Keratinocyte (primary cell): ENCODE measurements at regions not wholly inside any gene's neighbourhood (a gene's known extent, or its start where the extent isn't known, plus 50 kb on each side); places are given as distances from the start of the nearest gene placed in this dataset.

ENCODE experiments used
- DNase-seq: peaks from one replicate; pipeline ENCODE4 v3.0.0-alpha.2; 2011; ENCODE audit warnings: low read depth, missing footprints, low spot score
- FAIRE-seq: peaks from 2 replicates; lab custom pipeline; 2011; peaks lifted over from hg19 to GRCh38; lab: Jason Lieb, UNC
- H2AFZ ChIP-seq: 2 replicates; pipeline ENCODE4 v1.6.0; 2012; ENCODE audit warnings: low read length, control low read depth, inconsistent platforms; ENCODE audit not compliant: control insufficient read depth
- H3K27ac ChIP-seq: 2 replicates; pipeline ENCODE4 v1.5.1; 2011; ENCODE audit warnings: low read length; ENCODE audit not compliant: control insufficient read depth, insufficient read depth
- H3K27me3 ChIP-seq: 3 replicates; pipeline ENCODE4 v1.6.0; 2011; ENCODE audit warnings: low read length; ENCODE audit not compliant: control insufficient read depth, insufficient read depth; ENCODE audit errors: extremely low read depth
- H3K36me3 ChIP-seq, 2 experiments: 2 replicates in 1 of 2; 3 replicates in 1 of 2; pipeline ENCODE4 v1.5.1; 2011; ENCODE audit warnings: low read length in 2 of 2, mild to moderate bottlenecking in 1 of 2; ENCODE audit not compliant: control insufficient read depth in 2 of 2, insufficient read depth in 2 of 2; ENCODE audit errors: extremely low read depth in 1 of 2
- H3K4me1 ChIP-seq: 3 replicates; pipeline ENCODE4 v1.5.1; 2011; ENCODE audit warnings: low read length; ENCODE audit not compliant: control insufficient read depth, insufficient read depth; ENCODE audit errors: extremely low read depth
- H3K4me2 ChIP-seq: 3 replicates; pipeline ENCODE4 v1.6.0; 2011; ENCODE audit warnings: low read depth, low read length; ENCODE audit not compliant: control insufficient read depth, insufficient read depth; ENCODE audit errors: extremely low read depth
- H3K4me3 ChIP-seq, 3 experiments: fragments of 200-600 bp in 1 of 3; sonication (generic) in 1 of 3; 2 replicates in 2 of 3; 3 replicates in 1 of 3; pipeline ENCODE4 v1.5.1; 2011 to 2016; ENCODE audit warnings: low read length in 3 of 3, mild to moderate bottlenecking in 3 of 3, control low read depth in 2 of 3, inconsistent platforms in 1 of 3, low read depth in 1 of 3, mixed read lengths in 1 of 3, mixed run types in 1 of 3, moderate library complexity in 1 of 3; ENCODE audit not compliant: control insufficient read depth in 2 of 3, insufficient read depth in 2 of 3; ENCODE audit errors: extremely low read depth in 1 of 3
- H3K79me2 ChIP-seq: 2 replicates; pipeline ENCODE4 v1.6.0; 2012; ENCODE audit warnings: low read length; ENCODE audit not compliant: control insufficient read depth, insufficient read depth
- H3K9ac ChIP-seq: 3 replicates; pipeline ENCODE4 v1.6.0; 2011; ENCODE audit warnings: low read length; ENCODE audit not compliant: control insufficient read depth, insufficient read depth; ENCODE audit errors: extremely low read depth
- H3K9me1 ChIP-seq: 3 replicates; pipeline ENCODE4 v1.6.0; 2011; ENCODE audit warnings: low read length; ENCODE audit not compliant: control insufficient read depth, insufficient read depth; ENCODE audit errors: extremely low read depth
- H3K9me3 ChIP-seq: 2 replicates; pipeline ENCODE4 v1.5.1; 2012; ENCODE audit warnings: low read depth, low read length; ENCODE audit not compliant: control insufficient read depth
- H4K20me1 ChIP-seq: 3 replicates; pipeline ENCODE4 v1.6.0; 2011; ENCODE audit warnings: low read length; ENCODE audit not compliant: control insufficient read depth, insufficient read depth; ENCODE audit errors: extremely low read depth
- CTCF ChIP-seq, 3 experiments: IDR thresholded peaks in 1 of 3; conservative IDR thresholded peaks in 1 of 3; optimal IDR thresholded peaks in 1 of 3; 2 replicates in 2 of 3; 3 replicates in 1 of 3; pipeline versions ENCODE3 to v1.5.1; 2011; ENCODE audit warnings: low read length in 3 of 3, mild to moderate bottlenecking in 3 of 3, moderate library complexity in 2 of 3, control low read depth in 1 of 3, inconsistent platforms in 1 of 3; ENCODE audit not compliant: insufficient read depth in 2 of 3; ENCODE audit errors: extremely low read depth in 1 of 3
- EZH2 ChIP-seq: IDR thresholded peaks from one replicate; pipeline ENCODE4 v1.6.1; 2012; ENCODE audit warnings: inconsistent platforms, mild to moderate bottlenecking, low read length, moderate library complexity
- dilution Hi-C: fragments of 300-500 bp; cut with MboI; formaldehyde crosslinking; loops from one replicate; pipeline ENCODE4 v1.7.0; 2020; ENCODE audit warnings: low sequenced_read_pairs; ENCODE audit not compliant: extremely low pct_ligation_motif_present

- H3K27me3 ChIP-seq, result peaks cover 3% of the 10 kb centered on the region
- H3K79me2 ChIP-seq, result no peaks in the 10 kb centered on the region
- H3K4me1 ChIP-seq, result no peaks in the 10 kb centered on the region
- no peaks in the 10 kb centered on the region for H4K20me1 ChIP-seq
- H3K36me3 ChIP-seq, result no peaks in the 10 kb centered on the region
- no peak overlapping the region for H3K27ac ChIP-seq
- no peaks in the 10 kb centered on the region for H3K9me1 ChIP-seq
- H2AFZ ChIP-seq, result no peak overlapping the region
- FAIRE-seq (no peak), DNase-seq (no peak)
- dilution Hi-C loops, result no loop called here
- no peaks in the 10 kb centered on the region for H3K9me3 ChIP-seq
- H3K4me2 ChIP-seq, result no peak overlapping the region
- H3K9ac ChIP-seq, result no peak overlapping the region
- TF ChIP-seq EZH2 (no peak), CTCF (optimal IDR thresholded peaks at IDR 0.05 in 1 of 3, IDR thresholded peaks at IDR 0.05 in 1 of 3, conservative IDR thresholded peaks at IDR 0.05 in 1 of 3; ENCODE audit: extremely low read depth in 1 of 3, insufficient read depth in 2 of 3, low read length in 3 of 3) (no peak)
- no peak overlapping the region for H3K4me3 ChIP-seq
Measured at GRCh38 chr2:133760376-133760775, 192.1 kb upstream of the NCKAP5 start.

DNA sequence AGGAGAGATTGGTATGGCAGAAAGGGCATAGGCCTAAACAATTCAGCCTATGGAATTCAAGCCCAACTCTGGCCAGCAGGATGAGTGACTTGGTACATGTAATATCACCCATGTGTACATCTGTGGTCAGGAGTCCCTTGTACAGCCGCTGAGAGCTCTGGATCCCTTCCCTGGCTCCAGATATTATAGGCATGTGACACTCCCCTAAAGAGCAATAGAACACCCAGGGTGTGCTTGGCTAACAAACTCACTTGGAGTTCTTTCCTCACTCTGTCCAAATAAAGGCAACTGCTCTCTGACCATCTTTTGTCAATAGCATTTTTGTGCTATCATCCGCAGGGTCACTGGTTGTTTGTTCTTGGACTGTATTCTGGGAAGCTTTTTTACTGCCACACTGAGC lies 197.4 kb upstream of the NCKAP5 start:
- no peaks in the 10 kb centered on the region for H3K79me2 ChIP-seq
- H4K20me1 ChIP-seq, result no peaks in the 10 kb centered on the region
- no peaks in the 10 kb centered on the region for H3K27me3 ChIP-seq
- dilution Hi-C loops, result no loop called here
- no peak for TF ChIP-seq CTCF (optimal IDR thresholded peaks at IDR 0.05 in 1 of 3, IDR thresholded peaks at IDR 0.05 in 1 of 3, conservative IDR thresholded peaks at IDR 0.05 in 1 of 3; ENCODE audit: extremely low read depth in 1 of 3, insufficient read depth in 2 of 3, low read length in 3 of 3)
- no peak for TF ChIP-seq EZH2
- no peak overlapping the region for H2AFZ ChIP-seq
- no peaks in the 10 kb centered on the region for H3K4me1 ChIP-seq
- no peak overlapping the region for H3K4me2 ChIP-seq
- H3K27ac ChIP-seq, result no peak overlapping the region
- no peaks in the 10 kb centered on the region for H3K9me3 ChIP-seq
- DNase-seq (no peak), FAIRE-seq (no peak)
- no peak overlapping the region for H3K4me3 ChIP-seq
- H3K36me3 ChIP-seq, result no peaks in the 10 kb centered on the region
- H3K9ac ChIP-seq, result no peak overlapping the region
- no peaks in the 10 kb centered on the region for H3K9me1 ChIP-seq
